Panc1 (cell line): ENCODE measurements at regions not wholly inside any gene's neighbourhood (a gene's known extent, or its start where the extent isn't known, plus 50 kb on each side); places are given as distances from the start of the nearest gene placed in this dataset.

Experiments
- TF ChIP-seq, protein P1 (sequence below), 2 experiments: IDR thresholded peaks; 2 replicates each; pipeline ENCODE4 v1.6.1; 2011 to 2012; ENCODE audit warnings: low read depth in 2 of 2, control low read depth in 1 of 2, low read length in 1 of 2, mild to moderate bottlenecking in 1 of 2, moderate library complexity in 1 of 2; ENCODE audit not compliant: insufficient read depth in 1 of 2
- TF ChIP-seq, protein P2 (sequence below): fragments of 450-650 bp; IDR thresholded peaks from 2 replicates; pipeline ENCODE4 v1.5.1; 2017; ENCODE audit warnings: mild to moderate bottlenecking

DNA sequence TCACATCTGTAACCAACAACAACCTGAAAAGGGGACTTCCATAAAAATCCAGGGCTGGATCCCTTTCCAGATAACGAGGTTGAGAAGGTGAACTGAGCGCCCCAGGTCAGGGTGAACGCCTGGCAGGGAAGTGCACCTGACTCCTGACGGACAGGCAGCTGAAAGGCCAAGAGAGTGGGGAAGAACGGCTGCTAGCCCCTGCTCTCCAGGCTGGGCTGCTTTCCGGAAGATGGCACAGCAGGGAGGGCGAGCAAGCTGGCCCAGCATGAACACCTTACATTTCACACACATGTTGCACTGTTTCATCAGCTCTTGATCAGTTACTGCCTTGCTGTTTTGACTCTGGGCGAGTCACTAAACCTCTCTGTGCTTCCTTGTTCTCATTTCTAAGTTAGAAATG, 127.2 kb upstream of the IQSEC1 start:
- TF ChIP-seq, protein P1, sequence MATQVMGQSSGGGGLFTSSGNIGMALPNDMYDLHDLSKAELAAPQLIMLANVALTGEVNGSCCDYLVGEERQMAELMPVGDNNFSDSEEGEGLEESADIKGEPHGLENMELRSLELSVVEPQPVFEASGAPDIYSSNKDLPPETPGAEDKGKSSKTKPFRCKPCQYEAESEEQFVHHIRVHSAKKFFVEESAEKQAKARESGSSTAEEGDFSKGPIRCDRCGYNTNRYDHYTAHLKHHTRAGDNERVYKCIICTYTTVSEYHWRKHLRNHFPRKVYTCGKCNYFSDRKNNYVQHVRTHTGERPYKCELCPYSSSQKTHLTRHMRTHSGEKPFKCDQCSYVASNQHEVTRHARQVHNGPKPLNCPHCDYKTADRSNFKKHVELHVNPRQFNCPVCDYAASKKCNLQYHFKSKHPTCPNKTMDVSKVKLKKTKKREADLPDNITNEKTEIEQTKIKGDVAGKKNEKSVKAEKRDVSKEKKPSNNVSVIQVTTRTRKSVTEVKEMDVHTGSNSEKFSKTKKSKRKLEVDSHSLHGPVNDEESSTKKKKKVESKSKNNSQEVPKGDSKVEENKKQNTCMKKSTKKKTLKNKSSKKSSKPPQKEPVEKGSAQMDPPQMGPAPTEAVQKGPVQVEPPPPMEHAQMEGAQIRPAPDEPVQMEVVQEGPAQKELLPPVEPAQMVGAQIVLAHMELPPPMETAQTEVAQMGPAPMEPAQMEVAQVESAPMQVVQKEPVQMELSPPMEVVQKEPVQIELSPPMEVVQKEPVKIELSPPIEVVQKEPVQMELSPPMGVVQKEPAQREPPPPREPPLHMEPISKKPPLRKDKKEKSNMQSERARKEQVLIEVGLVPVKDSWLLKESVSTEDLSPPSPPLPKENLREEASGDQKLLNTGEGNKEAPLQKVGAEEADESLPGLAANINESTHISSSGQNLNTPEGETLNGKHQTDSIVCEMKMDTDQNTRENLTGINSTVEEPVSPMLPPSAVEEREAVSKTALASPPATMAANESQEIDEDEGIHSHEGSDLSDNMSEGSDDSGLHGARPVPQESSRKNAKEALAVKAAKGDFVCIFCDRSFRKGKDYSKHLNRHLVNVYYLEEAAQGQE (IDR thresholded peaks at IDR 0.05; ENCODE audit: insufficient read depth in 1 of 2, low read depth in 2 of 2, low read length in 1 of 2), result no peak
- TF ChIP-seq, protein P2, sequence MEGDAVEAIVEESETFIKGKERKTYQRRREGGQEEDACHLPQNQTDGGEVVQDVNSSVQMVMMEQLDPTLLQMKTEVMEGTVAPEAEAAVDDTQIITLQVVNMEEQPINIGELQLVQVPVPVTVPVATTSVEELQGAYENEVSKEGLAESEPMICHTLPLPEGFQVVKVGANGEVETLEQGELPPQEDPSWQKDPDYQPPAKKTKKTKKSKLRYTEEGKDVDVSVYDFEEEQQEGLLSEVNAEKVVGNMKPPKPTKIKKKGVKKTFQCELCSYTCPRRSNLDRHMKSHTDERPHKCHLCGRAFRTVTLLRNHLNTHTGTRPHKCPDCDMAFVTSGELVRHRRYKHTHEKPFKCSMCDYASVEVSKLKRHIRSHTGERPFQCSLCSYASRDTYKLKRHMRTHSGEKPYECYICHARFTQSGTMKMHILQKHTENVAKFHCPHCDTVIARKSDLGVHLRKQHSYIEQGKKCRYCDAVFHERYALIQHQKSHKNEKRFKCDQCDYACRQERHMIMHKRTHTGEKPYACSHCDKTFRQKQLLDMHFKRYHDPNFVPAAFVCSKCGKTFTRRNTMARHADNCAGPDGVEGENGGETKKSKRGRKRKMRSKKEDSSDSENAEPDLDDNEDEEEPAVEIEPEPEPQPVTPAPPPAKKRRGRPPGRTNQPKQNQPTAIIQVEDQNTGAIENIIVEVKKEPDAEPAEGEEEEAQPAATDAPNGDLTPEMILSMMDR, result no peak
